GM18517 (cell line): ENCODE measurements at regions not wholly inside any gene's neighbourhood (a gene's known extent, or its start where the extent isn't known, plus 50 kb on each side); places are given as distances from the start of the nearest gene placed in this dataset.
"Not testable (repeated sequence)": the region's sequence is repeated elsewhere in the genome, so short reads cannot be mapped to it uniquely, and the experiment has no call there.

ENCODE experiments used
- ATAC-seq: cut with Tn5 transposase; IDR thresholded peaks from one replicate; pipeline ENCODE4 v1.9.1; 2021; ENCODE audit warnings: mild to moderate bottlenecking, moderate library complexity; ENCODE audit not compliant: unreplicated experiment

GRCh38 chr22:48621085-48621484, 1206.6 kb downstream of the BRD1 start:
- ATAC-seq: no peak

GRCh38 chr22:48620460-48620859, 1207.2 kb downstream of the BRD1 start:
- ATAC-seq: not testable (repeated sequence)

- ATAC-seq: no peak
Measured at GRCh38 chr22:48619721-48620120, 1208.0 kb downstream of the BRD1 start.

GRCh38 chr22:48618326-48618725, 1209.3 kb downstream of the BRD1 start:
- ATAC-seq: no peak

- no peak for ATAC-seq
Measured at GRCh38 chr22:48616656-48617055, 1211.0 kb downstream of the BRD1 start.

GRCh38 chr22:48615171-48616008, 1212.3 kb downstream of the BRD1 start:
- no peak for ATAC-seq

- ATAC-seq: no peak
Measured at GRCh38 chr22:48613566-48614200, 1214.0 kb downstream of the BRD1 start.

GRCh38 chr22:48612077-48612995, 1215.3 kb downstream of the BRD1 start:
- no peak for ATAC-seq

GRCh38 chr22:48609279-48609865, 1218.3 kb downstream of the BRD1 start:
- ATAC-seq: no peak

GRCh38 chr22:48607901-48608662, 1219.6 kb downstream of the BRD1 start:
- no peak for ATAC-seq

- no peak for ATAC-seq
Measured at GRCh38 chr22:48606684-48607307, 1220.9 kb downstream of the BRD1 start.

GRCh38 chr22:48605856-48606481, 1221.7 kb downstream of the BRD1 start:
- no peak for ATAC-seq

- ATAC-seq: no peak
Measured at GRCh38 chr22:48605125-48605524, 1222.5 kb downstream of the BRD1 start.

GRCh38 chr22:48603621-48604320, 1223.9 kb downstream of the BRD1 start:
- ATAC-seq: no peak

GRCh38 chr22:48602805-48603518, 1224.7 kb downstream of the BRD1 start:
- ATAC-seq: no peak

- no peak for ATAC-seq
Measured at GRCh38 chr22:48600681-48601080, 1227.0 kb downstream of the BRD1 start.

GRCh38 chr22:48600171-48600570, 1227.5 kb downstream of the BRD1 start:
- ATAC-seq: no peak

- no peak for ATAC-seq
Measured at GRCh38 chr22:48599346-48599745, 1228.3 kb downstream of the BRD1 start.
